ENCODE measurements at regions not wholly inside any gene's neighbourhood (a gene's known extent, or its start where the extent isn't known, plus 50 kb on each side); places are given as distances from the start of the nearest gene placed in this dataset.

DNA sequence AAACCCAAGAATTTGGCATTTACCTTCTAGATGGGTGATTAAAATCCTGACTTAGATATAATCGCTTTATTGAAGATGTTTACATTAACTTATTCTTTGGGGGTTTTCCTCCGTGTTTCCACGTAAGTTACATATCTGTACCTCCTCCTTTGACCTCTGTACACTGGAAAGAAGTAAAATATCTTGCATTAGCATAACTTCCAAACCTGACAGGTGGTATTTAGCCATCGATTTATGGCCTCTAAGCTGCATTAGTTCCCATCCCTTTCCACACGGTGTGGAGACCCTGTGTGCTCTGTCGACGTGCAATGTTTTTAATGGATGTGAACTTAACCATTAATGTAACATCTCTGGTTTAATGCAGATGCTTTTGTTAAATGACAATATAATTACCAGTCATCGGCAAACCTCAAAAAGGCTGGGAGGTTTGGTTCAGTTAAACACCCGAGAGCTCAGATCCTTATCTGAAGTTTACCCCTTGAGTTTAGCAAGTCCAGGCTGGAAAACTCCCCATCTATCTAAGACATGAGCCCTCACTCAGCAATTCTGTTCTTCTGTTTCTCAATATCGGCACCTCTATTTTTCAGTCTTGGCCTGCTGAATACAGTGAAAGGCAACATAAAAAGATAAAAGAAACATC, 295.2 kb downstream of the GATA3 start:
- TF ChIP-seq, protein P1, sequence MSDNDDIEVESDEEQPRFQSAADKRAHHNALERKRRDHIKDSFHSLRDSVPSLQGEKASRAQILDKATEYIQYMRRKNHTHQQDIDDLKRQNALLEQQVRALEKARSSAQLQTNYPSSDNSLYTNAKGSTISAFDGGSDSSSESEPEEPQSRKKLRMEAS (IDR thresholded peaks at IDR 0.05) = no peak
- TF ChIP-seq TCF12 (IDR thresholded peaks at IDR 0.05; ENCODE audit: low read depth) (no peak), EP300 (IDR thresholded peaks at IDR 0.05; ENCODE audit: borderline replicate concordance) (no peak), NFIC (IDR thresholded peaks at IDR 0.05) (no peak), TEAD4 (IDR thresholded peaks at IDR 0.05) (no peak), CREB1 (IDR thresholded peaks at IDR 0.05; ENCODE audit: low read depth) (no peak)
- TF ChIP-seq, protein P2, sequence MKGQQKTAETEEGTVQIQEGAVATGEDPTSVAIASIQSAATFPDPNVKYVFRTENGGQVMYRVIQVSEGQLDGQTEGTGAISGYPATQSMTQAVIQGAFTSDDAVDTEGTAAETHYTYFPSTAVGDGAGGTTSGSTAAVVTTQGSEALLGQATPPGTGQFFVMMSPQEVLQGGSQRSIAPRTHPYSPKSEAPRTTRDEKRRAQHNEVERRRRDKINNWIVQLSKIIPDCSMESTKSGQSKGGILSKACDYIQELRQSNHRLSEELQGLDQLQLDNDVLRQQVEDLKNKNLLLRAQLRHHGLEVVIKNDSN (IDR thresholded peaks at IDR 0.05) = no peak

DNA sequence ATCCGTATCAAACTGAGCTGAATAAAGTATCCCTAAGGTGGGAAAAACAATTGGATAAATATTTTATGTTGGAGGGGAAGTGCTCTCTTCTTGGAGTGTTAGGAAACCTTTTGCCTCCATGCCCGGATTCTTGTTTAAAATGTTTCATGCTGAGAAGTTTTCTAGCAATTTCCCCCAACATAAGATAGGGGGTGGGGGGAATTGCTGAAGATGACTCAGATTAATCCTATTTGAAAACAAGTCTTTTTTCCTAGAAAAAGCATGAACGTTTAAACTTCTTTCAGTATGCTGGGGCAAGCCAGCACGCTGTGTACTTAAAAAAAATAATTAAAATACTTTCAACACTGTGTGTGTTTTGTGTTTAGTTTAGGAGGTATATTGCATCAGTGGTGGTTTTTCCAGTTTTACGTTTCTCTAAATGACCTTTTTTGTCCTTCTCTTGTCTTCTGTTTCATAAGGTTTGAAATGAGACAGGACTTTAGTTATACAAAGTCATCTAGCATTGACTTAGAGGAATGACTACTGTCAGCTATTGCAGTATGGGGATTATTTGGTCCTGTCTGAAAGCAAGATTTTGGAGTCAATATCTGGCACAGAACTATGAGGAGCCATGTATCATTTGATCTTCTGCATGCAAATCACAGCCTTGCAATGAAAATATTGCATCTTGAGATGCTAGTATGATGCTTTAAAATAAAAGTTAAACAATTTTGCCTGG, 295.9 kb downstream of the GATA3 start:
- TF ChIP-seq CEBPB (IDR thresholded peaks at IDR 0.05) (no peak), TCF12 (IDR thresholded peaks at IDR 0.05; ENCODE audit: low read depth) (no peak), EGR1 (IDR thresholded peaks at IDR 0.05) (no peak), EP300 (IDR thresholded peaks at IDR 0.05; ENCODE audit: borderline replicate concordance) (no peak)
- TF ChIP-seq, protein P1 (IDR thresholded peaks at IDR 0.05) = no peak
- TF ChIP-seq, protein P3, sequence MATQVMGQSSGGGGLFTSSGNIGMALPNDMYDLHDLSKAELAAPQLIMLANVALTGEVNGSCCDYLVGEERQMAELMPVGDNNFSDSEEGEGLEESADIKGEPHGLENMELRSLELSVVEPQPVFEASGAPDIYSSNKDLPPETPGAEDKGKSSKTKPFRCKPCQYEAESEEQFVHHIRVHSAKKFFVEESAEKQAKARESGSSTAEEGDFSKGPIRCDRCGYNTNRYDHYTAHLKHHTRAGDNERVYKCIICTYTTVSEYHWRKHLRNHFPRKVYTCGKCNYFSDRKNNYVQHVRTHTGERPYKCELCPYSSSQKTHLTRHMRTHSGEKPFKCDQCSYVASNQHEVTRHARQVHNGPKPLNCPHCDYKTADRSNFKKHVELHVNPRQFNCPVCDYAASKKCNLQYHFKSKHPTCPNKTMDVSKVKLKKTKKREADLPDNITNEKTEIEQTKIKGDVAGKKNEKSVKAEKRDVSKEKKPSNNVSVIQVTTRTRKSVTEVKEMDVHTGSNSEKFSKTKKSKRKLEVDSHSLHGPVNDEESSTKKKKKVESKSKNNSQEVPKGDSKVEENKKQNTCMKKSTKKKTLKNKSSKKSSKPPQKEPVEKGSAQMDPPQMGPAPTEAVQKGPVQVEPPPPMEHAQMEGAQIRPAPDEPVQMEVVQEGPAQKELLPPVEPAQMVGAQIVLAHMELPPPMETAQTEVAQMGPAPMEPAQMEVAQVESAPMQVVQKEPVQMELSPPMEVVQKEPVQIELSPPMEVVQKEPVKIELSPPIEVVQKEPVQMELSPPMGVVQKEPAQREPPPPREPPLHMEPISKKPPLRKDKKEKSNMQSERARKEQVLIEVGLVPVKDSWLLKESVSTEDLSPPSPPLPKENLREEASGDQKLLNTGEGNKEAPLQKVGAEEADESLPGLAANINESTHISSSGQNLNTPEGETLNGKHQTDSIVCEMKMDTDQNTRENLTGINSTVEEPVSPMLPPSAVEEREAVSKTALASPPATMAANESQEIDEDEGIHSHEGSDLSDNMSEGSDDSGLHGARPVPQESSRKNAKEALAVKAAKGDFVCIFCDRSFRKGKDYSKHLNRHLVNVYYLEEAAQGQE (IDR thresholded peaks at IDR 0.05; ENCODE audit: low read depth) = no peak

DNA sequence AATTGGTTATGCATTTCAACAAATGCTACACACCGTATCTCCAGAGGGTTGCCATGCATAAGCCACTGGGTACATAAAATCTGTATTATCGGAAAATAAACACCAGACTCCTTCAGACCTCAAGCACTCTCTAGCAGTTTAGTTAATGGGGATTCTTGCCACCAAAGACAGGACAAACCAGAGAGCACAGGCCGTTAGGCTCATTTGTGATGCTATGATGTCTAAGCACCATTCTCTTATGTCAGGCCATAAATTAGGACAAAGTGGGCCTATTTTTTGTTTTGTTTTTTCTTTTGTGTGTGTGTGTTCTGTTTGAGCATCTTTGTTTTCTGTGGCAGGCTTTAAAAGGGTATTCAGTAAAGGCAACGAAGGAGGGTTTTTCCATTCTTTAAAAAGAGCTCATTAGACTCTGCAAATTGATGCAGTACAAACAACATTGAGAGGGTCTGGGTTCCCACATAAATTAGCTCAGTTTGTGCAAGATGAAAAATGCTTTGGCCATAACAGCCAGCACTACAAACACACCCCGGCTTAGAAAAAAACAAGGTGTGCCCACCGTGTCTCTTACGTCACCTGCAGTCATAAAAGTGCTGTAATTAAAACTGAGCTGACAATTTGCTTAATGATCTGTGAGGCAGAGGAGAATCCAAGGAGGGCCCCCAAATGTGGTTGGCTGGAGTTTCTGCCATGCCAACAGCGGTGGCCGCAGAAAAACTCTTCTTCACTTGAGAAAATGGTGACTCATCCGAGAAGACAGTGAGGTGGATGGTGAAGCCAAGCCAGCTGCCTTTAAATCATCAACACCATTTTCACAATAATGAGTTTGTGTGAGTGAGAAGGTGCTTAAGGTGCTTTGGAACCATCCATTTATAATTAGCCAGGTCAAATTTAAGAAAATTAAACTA, 297.9 kb downstream of the GATA3 start:
- TF ChIP-seq TEAD4 (IDR thresholded peaks at IDR 0.05) = no peak
- TF ChIP-seq CEBPB (IDR thresholded peaks at IDR 0.05) = no peak
- no peak for TF ChIP-seq RAD21 (IDR thresholded peaks at IDR 0.05; ENCODE audit: low read depth)
- no peak for TF ChIP-seq EP300 (IDR thresholded peaks at IDR 0.05; ENCODE audit: borderline replicate concordance)
- no peak for TF ChIP-seq FOXM1 (IDR thresholded peaks at IDR 0.05; ENCODE audit: borderline replicate concordance, low read depth)
- no peak for TF ChIP-seq TAF1 (IDR thresholded peaks at IDR 0.05; ENCODE audit: low read depth)
- no peak for TF ChIP-seq ZBTB7A (IDR thresholded peaks at IDR 0.05; ENCODE audit: low read depth)
- no peak for TF ChIP-seq NFIC (IDR thresholded peaks at IDR 0.05)
- no peak for TF ChIP-seq EGR1 (IDR thresholded peaks at IDR 0.05)
- TF ChIP-seq, protein P2 (IDR thresholded peaks at IDR 0.05) = no peak
- TF ChIP-seq, protein P3 (IDR thresholded peaks at IDR 0.05; ENCODE audit: low read depth) = no peak
- TF ChIP-seq YY1 (IDR thresholded peaks at IDR 0.05; ENCODE audit: low read depth) = no peak
- TF ChIP-seq, protein P1 (IDR thresholded peaks at IDR 0.05) = no peak
- no peak for TF ChIP-seq CREB1 (IDR thresholded peaks at IDR 0.05; ENCODE audit: low read depth)

DNA sequence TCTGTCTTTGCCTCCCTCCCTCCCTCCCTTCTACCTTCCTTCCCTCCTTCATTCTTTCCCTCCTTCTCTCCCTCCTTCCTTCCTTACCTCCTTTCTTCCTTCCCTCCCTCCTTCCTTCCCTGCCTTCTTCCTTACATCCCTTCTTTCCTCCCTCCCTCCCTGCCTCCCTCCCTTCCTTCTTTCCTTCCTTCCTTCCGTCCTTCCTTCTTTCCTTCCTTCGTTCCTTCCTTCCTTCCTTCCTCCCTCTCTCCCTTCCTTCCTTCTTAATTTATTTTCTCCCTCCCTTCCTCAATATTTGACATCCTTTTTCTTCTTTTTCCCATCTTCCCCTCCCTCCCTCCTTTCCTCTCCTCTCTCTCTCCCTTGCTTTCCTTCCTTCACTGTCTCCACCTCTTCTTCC, 301.8 kb downstream of the GATA3 start:
- TF ChIP-seq RAD21 (IDR thresholded peaks at IDR 0.05; ENCODE audit: low read depth) = no peak
- TF ChIP-seq, protein P2 (IDR thresholded peaks at IDR 0.05) = no peak
- TF ChIP-seq CEBPB (IDR thresholded peaks at IDR 0.05) = no peak
- TF ChIP-seq TCF12 (IDR thresholded peaks at IDR 0.05; ENCODE audit: low read depth) = no peak

DNA sequence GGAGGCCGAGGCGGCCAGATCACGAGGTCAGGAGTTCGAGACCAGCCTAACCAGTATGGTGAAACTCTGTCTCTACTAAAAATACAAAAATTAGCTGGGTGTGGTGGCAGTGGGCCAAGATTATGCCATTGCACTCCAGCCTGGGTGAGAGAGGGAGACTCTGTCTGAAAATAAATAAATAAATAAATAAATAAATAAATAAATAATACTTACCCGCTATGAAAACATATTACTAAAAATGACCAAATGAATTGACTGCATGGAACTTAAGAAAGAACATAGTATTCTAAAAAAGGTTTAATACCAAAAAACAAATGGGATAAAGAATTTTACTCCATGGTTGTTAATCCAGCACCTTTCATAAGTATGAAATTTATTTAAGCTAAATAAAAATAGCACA, 305.0 kb downstream of the GATA3 start:
- TF ChIP-seq NFIC (IDR thresholded peaks at IDR 0.05) (no peak), RAD21 (IDR thresholded peaks at IDR 0.05; ENCODE audit: low read depth) (no peak), CEBPB (IDR thresholded peaks at IDR 0.05) (no peak), FOXM1 (IDR thresholded peaks at IDR 0.05; ENCODE audit: borderline replicate concordance, low read depth) (no peak), YY1 (IDR thresholded peaks at IDR 0.05; ENCODE audit: low read depth) (no peak), TEAD4 (IDR thresholded peaks at IDR 0.05) (no peak), EP300 (IDR thresholded peaks at IDR 0.05; ENCODE audit: borderline replicate concordance) (no peak)
- TF ChIP-seq, protein P1 (IDR thresholded peaks at IDR 0.05) = no peak
- TF ChIP-seq, protein P3 (IDR thresholded peaks at IDR 0.05; ENCODE audit: low read depth) = no peak
- TF ChIP-seq, protein P2 (IDR thresholded peaks at IDR 0.05) = no peak
